ENCODE measurements at regions not wholly inside any gene's neighbourhood (a gene's known extent, or its start where the extent isn't known, plus 50 kb on each side); places are given as distances from the start of the nearest gene placed in this dataset.

DNA sequence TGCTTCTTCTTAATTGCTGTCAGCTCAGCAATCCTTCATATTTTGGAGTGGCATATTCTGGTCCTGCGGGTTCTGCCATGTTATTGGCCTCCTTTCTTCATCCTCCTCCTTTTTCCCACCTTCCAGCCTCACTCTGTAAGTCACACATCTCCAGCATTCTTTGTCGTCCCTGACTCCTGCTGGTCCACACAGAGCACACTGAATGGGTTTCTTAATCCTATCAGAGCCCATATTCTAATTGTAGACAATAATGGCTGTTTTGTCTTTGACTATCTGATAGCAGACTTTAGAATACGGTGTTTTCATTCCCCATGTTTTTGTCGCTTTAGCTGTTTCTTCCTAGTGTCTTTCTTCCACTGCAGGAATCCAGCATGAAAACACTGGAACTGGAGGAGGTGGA is 389.6 kb downstream of the REEP3 start:
- Histone ChIP-seq H3K36me3 (replicated peaks in 1 of 2; ENCODE audit: control insufficient read depth in 1 of 2, insufficient read depth in 2 of 2, low read length in 2 of 2) (no peaks in the 10 kb centered on the region), H3K27ac (ENCODE audit: extremely low read length, insufficient read depth, low read length) (no peak overlapping the region), H3K4me3 (replicated peaks in 1 of 3; ENCODE audit: insufficient read depth in 1 of 3, low read depth in 2 of 3, low read length in 3 of 3) (no peak overlapping the region), H3K9me3 (ENCODE audit: low read length) (no peaks in the 10 kb centered on the region), H3K4me1 (ENCODE audit: insufficient read depth, low read length) (no peaks in the 10 kb centered on the region), H4K20me1 (ENCODE audit: insufficient read depth, low read length) (no peaks in the 10 kb centered on the region), H3K4me2 (ENCODE audit: low read depth, low read length) (no peak overlapping the region), H2AFZ (ENCODE audit: low read length) (no peak overlapping the region), H3K27me3 (ENCODE audit: control insufficient read depth in 1 of 2, insufficient read depth in 2 of 2, low read length in 2 of 2) (no peaks in the 10 kb centered on the region), H3K9ac (ENCODE audit: insufficient read depth, low read depth, low read length) (no peak overlapping the region), H3K79me2 (ENCODE audit: insufficient read depth, low read length) (no peaks in the 10 kb centered on the region)
- intact Hi-C loops (cut with micrococcal nuclease; ENCODE audit: unreplicated experiment): no loop called here
- FAIRE-seq (no peak), ATAC-seq (no peak), DNase-seq (ENCODE audit: low spot score) (no peak)
- TF ChIP-seq ZNF737 (CRISPR knock-in tag; IDR thresholded peaks at IDR 0.05; ENCODE audit: borderline replicate concordance) (no peak), ZBTB20 (CRISPR knock-in tag; IDR thresholded peaks at IDR 0.05; ENCODE audit: borderline replicate concordance, low read depth) (no peak), ZNF296 (CRISPR knock-in tag; conservative IDR thresholded peaks at IDR 0.05) (no peak), ZFY (CRISPR knock-in tag; IDR thresholded peaks at IDR 0.05) (no peak), HNF4A (CRISPR knock-in tag; IDR thresholded peaks at IDR 0.05) (no peak)
- TF ChIP-seq, protein P1, sequence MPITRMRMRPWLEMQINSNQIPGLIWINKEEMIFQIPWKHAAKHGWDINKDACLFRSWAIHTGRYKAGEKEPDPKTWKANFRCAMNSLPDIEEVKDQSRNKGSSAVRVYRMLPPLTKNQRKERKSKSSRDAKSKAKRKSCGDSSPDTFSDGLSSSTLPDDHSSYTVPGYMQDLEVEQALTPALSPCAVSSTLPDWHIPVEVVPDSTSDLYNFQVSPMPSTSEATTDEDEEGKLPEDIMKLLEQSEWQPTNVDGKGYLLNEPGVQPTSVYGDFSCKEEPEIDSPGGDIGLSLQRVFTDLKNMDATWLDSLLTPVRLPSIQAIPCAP (CRISPR knock-in tag; IDR thresholded peaks at IDR 0.05; ENCODE audit: low read depth): no peak
- TF ChIP-seq, protein P2, sequence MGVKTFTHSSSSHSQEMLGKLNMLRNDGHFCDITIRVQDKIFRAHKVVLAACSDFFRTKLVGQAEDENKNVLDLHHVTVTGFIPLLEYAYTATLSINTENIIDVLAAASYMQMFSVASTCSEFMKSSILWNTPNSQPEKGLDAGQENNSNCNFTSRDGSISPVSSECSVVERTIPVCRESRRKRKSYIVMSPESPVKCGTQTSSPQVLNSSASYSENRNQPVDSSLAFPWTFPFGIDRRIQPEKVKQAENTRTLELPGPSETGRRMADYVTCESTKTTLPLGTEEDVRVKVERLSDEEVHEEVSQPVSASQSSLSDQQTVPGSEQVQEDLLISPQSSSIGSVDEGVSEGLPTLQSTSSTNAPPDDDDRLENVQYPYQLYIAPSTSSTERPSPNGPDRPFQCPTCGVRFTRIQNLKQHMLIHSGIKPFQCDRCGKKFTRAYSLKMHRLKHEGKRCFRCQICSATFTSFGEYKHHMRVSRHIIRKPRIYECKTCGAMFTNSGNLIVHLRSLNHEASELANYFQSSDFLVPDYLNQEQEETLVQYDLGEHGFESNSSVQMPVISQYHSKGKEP (CRISPR knock-in tag; IDR thresholded peaks at IDR 0.05): no peak
- WGBS (ENCODE audit: low lambda C conversion rate): 15% methylated on average over 4 of the region's 4 CpGs
- ChIA-PET CTCF (ENCODE audit: low intra/inter-chr PET ratio, low total read pairs) (no interaction called here), POLR2A (no interaction called here)
- in situ Hi-C loops (cut with HindIII; ENCODE audit: extremely low pct_ligation_motif_present, low pct_unique_long_range_greater_than_20kb): no loop called here
- no TSS peak for BruUV-seq (replicated peaks)

DNA sequence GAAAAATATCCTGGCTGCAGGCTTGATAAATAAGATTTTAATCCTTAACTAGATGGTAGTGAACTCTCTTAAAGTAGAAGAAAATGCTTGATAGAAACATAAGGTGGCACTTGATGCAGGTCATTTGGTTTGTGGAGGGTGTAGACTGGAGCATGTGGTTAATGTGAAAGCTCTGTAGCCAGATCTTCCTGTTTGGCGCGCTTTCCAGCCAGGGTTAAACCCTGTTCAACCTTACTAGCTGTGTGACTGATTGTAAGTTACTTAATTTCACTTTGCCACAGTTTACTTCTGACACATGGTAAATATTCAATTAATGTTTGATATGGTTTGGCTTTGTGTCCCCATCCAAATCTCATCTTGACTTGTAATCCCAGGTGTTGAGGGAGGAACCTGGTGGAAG is 394.0 kb downstream of the REEP3 start:
- ATAC-seq: no peak
- Histone ChIP-seq H4K20me1 (ENCODE audit: insufficient read depth, low read length) (no peaks in the 10 kb centered on the region), H3K79me2 (ENCODE audit: insufficient read depth, low read length) (no peaks in the 10 kb centered on the region), H3K4me3 (replicated peaks in 1 of 3; ENCODE audit: insufficient read depth in 1 of 3, low read depth in 2 of 3, low read length in 3 of 3) (no peak overlapping the region), H3K27ac (ENCODE audit: extremely low read length, insufficient read depth, low read length) (no peak overlapping the region), H3K36me3 (replicated peaks in 1 of 2; ENCODE audit: control insufficient read depth in 1 of 2, insufficient read depth in 2 of 2, low read length in 2 of 2) (no peaks in the 10 kb centered on the region), H3K27me3 (ENCODE audit: control insufficient read depth in 1 of 2, insufficient read depth in 2 of 2, low read length in 2 of 2) (no peaks in the 10 kb centered on the region), H3K9ac (ENCODE audit: insufficient read depth, low read depth, low read length) (no peak overlapping the region), H3K4me2 (ENCODE audit: low read depth, low read length) (no peak overlapping the region), H3K9me3 (ENCODE audit: low read length) (no peaks in the 10 kb centered on the region), H3K4me1 (ENCODE audit: insufficient read depth, low read length) (no peaks in the 10 kb centered on the region), H2AFZ (ENCODE audit: low read length) (no peak overlapping the region)
- FAIRE-seq: no peak
- CTCF ChIA-PET (ENCODE audit: low intra/inter-chr PET ratio, low total read pairs): no interaction called here
- intact Hi-C loops (cut with micrococcal nuclease; ENCODE audit: unreplicated experiment): no loop called here
- 0% methylated on average over 2 of the region's 2 CpGs for WGBS (ENCODE audit: low lambda C conversion rate)
- no TSS peak for BruUV-seq (replicated peaks)
- in situ Hi-C loops (cut with HindIII; ENCODE audit: extremely low pct_ligation_motif_present, low pct_unique_long_range_greater_than_20kb): no loop called here
- POLR2A ChIA-PET: no interaction called here
- TF ChIP-seq RAD21 (CRISPR knock-in tag; IDR thresholded peaks at IDR 0.05): no peak
- no peak for TF ChIP-seq MED13 (CRISPR knock-in tag; IDR thresholded peaks at IDR 0.05)
- TF ChIP-seq, protein P3, sequence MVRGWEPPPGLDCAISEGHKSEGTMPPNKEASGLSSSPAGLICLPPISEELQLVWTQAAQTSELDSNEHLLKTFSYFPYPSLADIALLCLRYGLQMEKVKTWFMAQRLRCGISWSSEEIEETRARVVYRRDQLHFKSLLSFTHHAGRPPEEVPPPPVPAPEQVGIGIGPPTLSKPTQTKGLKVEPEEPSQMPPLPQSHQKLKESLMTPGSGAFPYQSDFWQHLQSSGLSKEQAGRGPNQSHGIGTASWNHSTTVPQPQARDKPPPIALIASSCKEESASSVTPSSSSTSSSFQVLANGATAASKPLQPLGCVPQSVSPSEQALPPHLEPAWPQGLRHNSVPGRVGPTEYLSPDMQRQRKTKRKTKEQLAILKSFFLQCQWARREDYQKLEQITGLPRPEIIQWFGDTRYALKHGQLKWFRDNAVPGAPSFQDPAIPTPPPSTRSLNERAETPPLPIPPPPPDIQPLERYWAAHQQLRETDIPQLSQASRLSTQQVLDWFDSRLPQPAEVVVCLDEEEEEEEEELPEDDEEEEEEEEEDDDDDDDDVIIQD (CRISPR knock-in tag; IDR thresholded peaks at IDR 0.05; ENCODE audit: low read depth): no peak
- no peak for TF ChIP-seq ZNF33A (CRISPR knock-in tag; IDR thresholded peaks at IDR 0.05; ENCODE audit: borderline replicate concordance)
- no peak for TF ChIP-seq ZNF652 (CRISPR knock-in tag; IDR thresholded peaks at IDR 0.05; ENCODE audit: borderline replicate concordance, low read depth)
- TF ChIP-seq ZFP90 (CRISPR knock-in tag; IDR thresholded peaks at IDR 0.05; ENCODE audit: borderline replicate concordance): no peak
- TF ChIP-seq SNRNP70 (IDR thresholded peaks at IDR 0.05; ENCODE audit: low read depth, low read length): no peak
- TF ChIP-seq ZNF510 (CRISPR knock-in tag; IDR thresholded peaks at IDR 0.05; ENCODE audit: low read depth): no peak
- no peak for TF ChIP-seq SMARCC2 (IDR thresholded peaks at IDR 0.05)
- DNase-seq (ENCODE audit: low spot score): no peak

All from HepG2 (cell line).